ENCODE measurements at regions not wholly inside any gene's neighbourhood (a gene's known extent, or its start where the extent isn't known, plus 50 kb on each side); places are given as distances from the start of the nearest gene placed in this dataset.

DNA sequence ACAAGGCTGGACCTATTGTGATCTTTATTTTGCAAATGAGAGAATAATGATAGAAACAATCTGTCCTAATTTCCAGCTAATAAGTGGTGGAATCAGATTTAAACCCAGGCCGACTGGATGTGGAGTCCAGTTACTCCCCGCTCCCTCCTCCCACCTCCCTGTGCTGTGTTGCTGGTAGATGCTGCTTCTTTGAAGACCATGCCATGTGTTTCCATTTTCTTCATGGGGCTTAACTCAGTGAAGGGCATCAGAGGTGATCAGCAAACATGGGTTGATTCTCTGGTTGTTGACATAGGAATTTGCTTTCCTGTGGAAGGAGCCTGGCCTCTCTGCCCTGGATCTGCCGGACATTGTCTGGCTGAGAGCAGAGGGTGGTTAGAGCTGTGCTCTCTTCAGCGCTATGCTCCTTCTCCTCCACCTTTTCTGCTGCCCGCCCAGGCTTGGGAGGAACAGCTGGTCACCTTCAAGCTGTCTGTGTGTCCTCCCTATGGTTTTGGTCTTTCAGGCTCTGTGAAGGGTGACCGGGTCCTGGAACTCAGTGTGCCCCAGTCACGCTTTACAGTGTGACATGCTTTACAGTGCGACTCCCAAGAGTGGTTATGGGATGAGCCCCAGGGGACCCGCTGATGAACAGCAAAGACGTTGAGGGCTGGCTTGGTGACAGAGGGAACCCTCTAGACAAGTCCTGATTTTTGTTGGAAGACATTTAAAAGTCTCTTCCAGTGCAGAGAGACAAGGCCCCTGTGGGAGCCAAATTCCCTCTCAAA, 68.4 kb upstream of the RPS23 start:
- TF ChIP-seq, protein P1, sequence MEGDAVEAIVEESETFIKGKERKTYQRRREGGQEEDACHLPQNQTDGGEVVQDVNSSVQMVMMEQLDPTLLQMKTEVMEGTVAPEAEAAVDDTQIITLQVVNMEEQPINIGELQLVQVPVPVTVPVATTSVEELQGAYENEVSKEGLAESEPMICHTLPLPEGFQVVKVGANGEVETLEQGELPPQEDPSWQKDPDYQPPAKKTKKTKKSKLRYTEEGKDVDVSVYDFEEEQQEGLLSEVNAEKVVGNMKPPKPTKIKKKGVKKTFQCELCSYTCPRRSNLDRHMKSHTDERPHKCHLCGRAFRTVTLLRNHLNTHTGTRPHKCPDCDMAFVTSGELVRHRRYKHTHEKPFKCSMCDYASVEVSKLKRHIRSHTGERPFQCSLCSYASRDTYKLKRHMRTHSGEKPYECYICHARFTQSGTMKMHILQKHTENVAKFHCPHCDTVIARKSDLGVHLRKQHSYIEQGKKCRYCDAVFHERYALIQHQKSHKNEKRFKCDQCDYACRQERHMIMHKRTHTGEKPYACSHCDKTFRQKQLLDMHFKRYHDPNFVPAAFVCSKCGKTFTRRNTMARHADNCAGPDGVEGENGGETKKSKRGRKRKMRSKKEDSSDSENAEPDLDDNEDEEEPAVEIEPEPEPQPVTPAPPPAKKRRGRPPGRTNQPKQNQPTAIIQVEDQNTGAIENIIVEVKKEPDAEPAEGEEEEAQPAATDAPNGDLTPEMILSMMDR (IDR thresholded peaks at IDR 0.05) = no peak
- no peak for TF ChIP-seq EZH2phosphoT487 (IDR thresholded peaks at IDR 0.05)
